OCI-LY7 (cell line): ENCODE measurements at regions not wholly inside any gene's neighbourhood (a gene's known extent, or its start where the extent isn't known, plus 50 kb on each side); places are given as distances from the start of the nearest gene placed in this dataset.

Source experiments
- BruUV-seq: library from RNA; stranded (reverse); fragments of 400-500 nt; replicated peaks from 2 replicates; lab custom pipeline; 2021; lab: Mats Ljungman, UMichigan
- CTCF ChIA-PET: fragments of 300-600 bp; sonication (Branson Sonifier 250); formaldehyde crosslinking; loops from one replicate; lab custom pipeline; 2022; ENCODE audit warnings: antibody characterized with exemption; ENCODE audit not compliant: unreplicated experiment; lab: Charles Lee
- POLR2A ChIA-PET: fragments of 300-600 bp; sonication (Branson Sonifier 250); formaldehyde crosslinking; loops from one replicate; lab custom pipeline; 2022; ENCODE audit warnings: antibody characterized with exemption; lab: Charles Lee
- DNase-seq: peaks from one replicate; pipeline ENCODE4 v3.0.0-alpha.2; 2015; ENCODE audit warnings: low spot score
- H2AFZ ChIP-seq: fragments of 200-600 bp; sonication (generic), shearing (Covaris generic); 2 replicates; pipeline ENCODE4 v1.6.1; 2014; ENCODE audit warnings: mild to moderate bottlenecking, antibody characterized with exemption, low read length, moderate library complexity
- H3K27ac ChIP-seq: fragments of 200-600 bp; sonication (generic); 2 replicates; pipeline ENCODE4 v1.5.1; 2014; ENCODE audit warnings: mixed run types, low read depth, mild to moderate bottlenecking, moderate library complexity, low read length, inconsistent platforms; ENCODE audit not compliant: poor library complexity, severe bottlenecking
- H3K36me3 ChIP-seq: fragments of 200-600 bp; sonication (generic); 2 replicates; pipeline ENCODE4 v1.6.1; 2014; ENCODE audit warnings: mild to moderate bottlenecking, antibody characterized with exemption, low read length, moderate library complexity, mixed read lengths; ENCODE audit not compliant: insufficient read depth
- H3K4me1 ChIP-seq: fragments of 200-600 bp; sonication (generic); 2 replicates; pipeline ENCODE4 v1.5.1; 2014; ENCODE audit warnings: mild to moderate bottlenecking, low read length; ENCODE audit not compliant: insufficient read depth, poor library complexity, severe bottlenecking
- H3K4me2 ChIP-seq: fragments of 200-600 bp; sonication (generic); 2 replicates; pipeline ENCODE4 v1.6.1; 2014; ENCODE audit warnings: mild to moderate bottlenecking, low read length
- H3K4me3 ChIP-seq: fragments of 200-600 bp; sonication (generic); 2 replicates; pipeline ENCODE4 v1.5.1; 2014; ENCODE audit warnings: mild to moderate bottlenecking, low read depth, low read length; ENCODE audit not compliant: poor library complexity, severe bottlenecking
- H3K79me2 ChIP-seq: fragments of 200-600 bp; sonication (generic); 2 replicates; pipeline ENCODE4 v1.6.1; 2016; ENCODE audit warnings: low read depth, mild to moderate bottlenecking, low read length, moderate library complexity, mixed read lengths; ENCODE audit not compliant: insufficient read depth
- H3K9me2 ChIP-seq: fragments of 200-600 bp; sonication (generic); 2 replicates; pipeline ENCODE4 v1.6.1; 2016; ENCODE audit warnings: mild to moderate bottlenecking, low read length, mixed read lengths; ENCODE audit not compliant: insufficient read depth
- H3K9me3 ChIP-seq: fragments of 200-600 bp; sonication (generic); 2 replicates; pipeline ENCODE4 v1.6.1; 2014; ENCODE audit warnings: mild to moderate bottlenecking, mixed run types, low read length, mixed read lengths
- H4K20me1 ChIP-seq: fragments of 200-600 bp; sonication (generic); 2 replicates; pipeline ENCODE4 v1.6.1; 2014; ENCODE audit warnings: mild to moderate bottlenecking, antibody characterized with exemption, low read length, moderate library complexity, mixed read lengths; ENCODE audit not compliant: insufficient read depth
- CTCF ChIP-seq: fragments of 200-600 bp; sonication (generic); conservative IDR thresholded peaks from 2 replicates; pipeline ENCODE4 v1.5.1; 2014; ENCODE audit warnings: mild to moderate bottlenecking, antibody characterized with exemption, low read length, moderate library complexity, mixed read lengths
- EZH2phosphoT487 ChIP-seq: fragments of 200-600 bp; sonication (generic); IDR thresholded peaks from 2 replicates; pipeline ENCODE4 v1.6.1; 2018; ENCODE audit warnings: low read depth, borderline replicate concordance, mild to moderate bottlenecking, mixed run types, antibody characterized with exemption, low read length, moderate library complexity, mixed read lengths
- intact Hi-C: fragments of 100-400 bp; cut with micrococcal nuclease; formaldehyde crosslinking; loops from one replicate; pipeline ENCODE4 v1.10.0; 2022; ENCODE audit not compliant: unreplicated experiment

GRCh38 chr17:14756479-14756878, 455.6 kb downstream of the HS3ST3B1 start:
- intact Hi-C loops, result no loop called here
- DNase-seq, result no peak
- Histone ChIP-seq H3K4me1 (peaks cover 18% of the 10 kb centered on the region), H3K36me3 (no peaks in the 10 kb centered on the region; the same call in 1 of the 2 replicates), H2AFZ (peak overlapping the region; percentile 4; the same call in 1 of the 2 replicates), H4K20me1 (no peaks in the 10 kb centered on the region), H3K79me2 (no peaks in the 10 kb centered on the region), H3K9me2 (no peaks in the 10 kb centered on the region), H3K4me2 (no peak overlapping the region), H3K4me3 (no peak overlapping the region), H3K27ac (no peak overlapping the region), H3K9me3 (0 out of 2 replicates have a peak, but pooled peaks cover 4% of the 10 kb centered on the region)
- POLR2A ChIA-PET, result interaction anchor here (0.6 kb wide), 1 partner anchor 398 kb away, joined by 6 read pairs; no protein-coding TSS in a partner anchor
- CTCF ChIA-PET, result no interaction called here
- BruUV-seq, result no TSS peak
- no peak for TF ChIP-seq CTCF
- TF ChIP-seq EZH2phosphoT487, result no peak

DNA sequence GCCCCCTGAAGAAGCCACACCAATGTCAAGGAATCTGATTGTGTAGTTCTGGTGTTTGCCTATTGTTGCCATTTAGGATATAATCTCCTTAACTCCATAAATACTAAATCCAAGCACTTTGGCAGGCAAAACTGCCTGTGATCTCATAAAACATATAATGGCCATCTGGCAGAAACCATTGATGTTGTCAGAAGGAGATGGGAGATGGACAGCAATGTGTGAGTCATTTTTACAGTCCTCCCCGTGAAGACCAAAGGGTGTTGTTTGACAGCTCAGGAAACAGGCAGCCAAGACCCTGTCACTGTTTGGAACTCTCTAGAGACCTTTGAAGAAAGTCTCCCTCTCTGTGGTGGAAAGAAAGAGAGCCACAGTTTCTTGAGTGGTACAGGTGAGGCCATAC, 454.1 kb downstream of the HS3ST3B1 start:
- no peaks in the 10 kb centered on the region for H4K20me1 ChIP-seq
- H3K4me3 ChIP-seq, result no peak overlapping the region
- POLR2A ChIA-PET, result no interaction called here
- H3K79me2 ChIP-seq, result no peaks in the 10 kb centered on the region
- BruUV-seq, result no TSS peak
- TF ChIP-seq CTCF, result no peak
- no peak for TF ChIP-seq EZH2phosphoT487
- intact Hi-C loops, result no loop called here
- peaks cover 4% of the 10 kb centered on the region for H3K4me1 ChIP-seq
- 0 out of 2 replicates have a peak, but pooled peaks cover 4% of the 10 kb centered on the region for H3K9me3 ChIP-seq
- CTCF ChIA-PET, result interaction anchor here (1.1 kb wide), 1 partner anchor 489 kb away, joined by 3 read pairs; no protein-coding TSS in a partner anchor
- no peak for DNase-seq
- H3K4me2 ChIP-seq, result no peak overlapping the region
- H3K36me3 ChIP-seq, result no peaks in the 10 kb centered on the region; the same call in 1 of the 2 replicates
- H3K9me2 ChIP-seq, result no peaks in the 10 kb centered on the region
- no peak overlapping the region for H3K27ac ChIP-seq
- H2AFZ ChIP-seq, result 0 out of 2 replicates have a peak overlapping the region, but pooled peaks have one; percentile 16

DNA sequence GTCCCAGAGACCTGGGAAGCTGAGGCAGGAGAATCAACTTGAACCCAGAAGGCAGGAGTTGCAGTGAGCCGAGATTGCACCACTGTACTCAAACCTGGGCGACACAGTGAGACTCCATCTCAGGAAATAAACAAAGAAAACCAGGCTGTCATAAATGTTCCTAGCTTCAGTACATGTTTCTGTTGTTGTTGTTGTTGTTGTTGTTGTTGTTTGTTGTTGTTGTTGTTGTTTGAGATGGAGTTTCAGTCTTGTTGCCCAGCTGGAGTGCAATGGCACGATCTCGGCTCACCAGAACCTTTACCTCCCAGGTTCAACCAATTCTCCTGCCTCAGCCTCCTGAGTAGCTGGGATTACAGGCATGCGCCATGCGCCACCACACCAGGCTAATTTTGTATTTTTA, 452.5 kb downstream of the HS3ST3B1 start:
- Histone ChIP-seq H4K20me1 (no peaks in the 10 kb centered on the region), H3K36me3 (no peaks in the 10 kb centered on the region; the same call in 1 of the 2 replicates), H3K4me3 (no peak overlapping the region), H3K27ac (no peak overlapping the region), H3K9me3 (0 out of 2 replicates have a peak, but pooled peaks cover 4% of the 10 kb centered on the region), H3K4me2 (no peak overlapping the region), H2AFZ (no peak overlapping the region), H3K79me2 (no peaks in the 10 kb centered on the region), H3K4me1 (peaks cover 4% of the 10 kb centered on the region), H3K9me2 (no peaks in the 10 kb centered on the region)
- ChIA-PET CTCF (no interaction called here), POLR2A (no interaction called here)
- BruUV-seq, result no TSS peak
- intact Hi-C loops, result no loop called here
- no peak for DNase-seq
- TF ChIP-seq CTCF, result no peak
- no peak for TF ChIP-seq EZH2phosphoT487
